T1000 (cell line): ENCODE measurements at regions not wholly inside any gene's neighbourhood (a gene's known extent, or its start where the extent isn't known, plus 50 kb on each side); places are given as distances from the start of the nearest gene placed in this dataset.
"Not testable (repeated sequence)": the region's sequence is repeated elsewhere in the genome, so short reads cannot be mapped to it uniquely, and the experiment has no call there.

Experiments used
- DNase-seq: peaks from one replicate; lab custom pipeline; 2025; ENCODE audit warnings: mixed read lengths; lab: John Stamatoyannopoulos, UW

DNA sequence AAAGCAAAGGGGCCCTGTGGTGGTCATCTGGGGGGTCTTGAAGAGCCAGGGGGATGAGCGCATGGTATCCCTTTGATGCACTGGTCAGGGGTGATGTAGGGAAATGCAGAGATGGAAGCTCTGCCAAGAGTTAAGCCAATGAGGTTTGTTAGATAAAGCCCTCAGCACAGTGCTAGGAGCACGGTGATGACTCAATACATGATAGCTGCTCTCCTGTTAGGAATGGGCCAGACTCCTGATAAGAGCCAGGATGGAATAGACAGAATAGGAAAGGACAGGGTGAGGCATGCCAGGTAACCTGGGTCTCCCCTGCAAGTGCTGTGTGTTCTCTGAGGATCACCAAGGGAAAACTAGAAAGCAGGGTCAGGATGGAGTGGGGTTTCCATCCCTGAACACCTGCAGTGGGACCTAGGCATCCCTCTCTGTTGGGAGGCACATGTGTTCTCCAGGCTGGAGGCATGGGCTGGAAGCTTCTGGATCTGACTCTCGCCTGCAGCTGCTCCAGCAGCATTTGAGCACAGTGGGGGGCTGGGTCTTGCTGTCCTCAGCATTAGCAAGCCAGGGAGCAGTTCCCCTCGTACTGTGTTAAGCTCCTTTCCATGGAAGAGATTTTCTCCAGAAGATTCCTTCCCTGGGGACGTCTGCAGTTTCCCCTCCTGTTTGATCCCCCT lies 71.8 kb upstream of the TIAM2 start:
- no peak for DNase-seq

GRCh38 chr6:154925130-154925529 lies 70.0 kb upstream of the TIAM2 start:
- no peak for DNase-seq

GRCh38 chr6:154926366-154926765 lies 68.7 kb upstream of the TIAM2 start:
- DNase-seq, result no peak

- peak; percentile 8 for DNase-seq
These were observed 66.7 kb upstream of the TIAM2 start for GRCh38 chr6:154928325-154928922.

GRCh38 chr6:154930451-154930851 lies 64.7 kb upstream of the TIAM2 start:
- no peak for DNase-seq

DNA sequence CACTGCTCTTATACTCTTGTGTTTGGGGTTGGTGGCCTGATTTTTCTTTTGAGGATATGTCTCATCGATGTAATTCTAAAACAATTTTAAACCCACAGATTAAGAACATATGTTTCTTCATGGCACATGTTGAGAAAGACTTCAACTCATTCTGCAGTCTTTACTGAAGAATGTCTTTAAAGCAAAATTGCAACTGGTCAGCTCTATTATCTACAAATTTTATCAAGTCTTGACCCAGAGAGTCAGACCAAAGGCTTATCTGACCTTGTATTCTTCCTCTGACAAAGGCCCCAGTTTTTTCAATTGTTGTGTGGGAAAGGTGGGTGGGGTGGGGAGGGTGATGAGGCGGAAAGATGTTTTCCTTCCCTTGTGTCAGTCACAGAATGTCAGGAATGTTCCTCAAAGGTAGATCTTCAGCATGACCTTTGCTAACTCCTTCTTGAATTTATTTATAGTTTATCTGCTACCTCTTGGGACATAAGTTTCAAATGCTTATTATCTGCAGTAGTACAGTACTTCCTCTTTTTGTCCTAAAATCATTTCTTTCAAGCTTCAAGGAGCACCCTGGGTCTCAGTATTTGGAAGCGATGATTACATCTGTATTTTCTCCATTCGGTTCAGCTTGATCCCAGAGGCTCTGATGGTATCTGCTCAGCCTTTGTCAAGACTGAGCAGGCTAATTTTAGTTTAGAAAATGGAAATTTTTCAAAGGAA lies 63.2 kb upstream of the TIAM2 start:
- DNase-seq, result no peak

GRCh38 chr6:154932515-154933027 lies 62.5 kb upstream of the TIAM2 start:
- DNase-seq, result peak; percentile 11

DNA sequence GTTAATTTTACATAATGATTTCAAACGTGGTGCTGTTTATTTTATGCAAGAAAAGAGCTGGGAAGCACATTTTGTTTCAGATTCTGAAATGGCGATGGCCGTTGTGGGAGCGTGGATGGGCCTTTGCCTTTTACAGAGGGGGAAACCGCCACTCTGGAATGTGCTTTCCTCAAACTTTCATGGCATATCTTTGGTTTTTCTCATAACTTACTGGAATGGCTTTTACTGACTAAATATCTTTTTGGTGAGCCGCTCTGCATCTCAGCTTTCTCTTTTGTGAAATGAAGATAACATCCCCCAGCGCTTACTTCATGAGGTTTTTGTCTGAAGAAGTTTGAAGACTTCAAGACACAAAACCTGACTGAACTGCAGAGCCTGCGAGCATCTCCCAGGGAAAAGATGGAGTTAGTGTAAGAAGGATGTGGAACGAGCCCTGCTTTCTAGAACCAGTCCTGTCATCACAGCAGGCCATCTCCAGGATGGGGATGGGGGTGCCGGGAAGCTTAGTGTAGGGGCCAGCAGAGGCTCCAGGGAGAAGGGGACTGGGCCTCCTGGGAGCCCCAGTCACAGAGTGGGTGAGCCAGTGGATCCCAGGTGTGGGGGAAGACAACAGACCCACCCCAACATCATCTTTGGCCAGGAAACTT lies 61.8 kb upstream of the TIAM2 start:
- no peak for DNase-seq

DNA sequence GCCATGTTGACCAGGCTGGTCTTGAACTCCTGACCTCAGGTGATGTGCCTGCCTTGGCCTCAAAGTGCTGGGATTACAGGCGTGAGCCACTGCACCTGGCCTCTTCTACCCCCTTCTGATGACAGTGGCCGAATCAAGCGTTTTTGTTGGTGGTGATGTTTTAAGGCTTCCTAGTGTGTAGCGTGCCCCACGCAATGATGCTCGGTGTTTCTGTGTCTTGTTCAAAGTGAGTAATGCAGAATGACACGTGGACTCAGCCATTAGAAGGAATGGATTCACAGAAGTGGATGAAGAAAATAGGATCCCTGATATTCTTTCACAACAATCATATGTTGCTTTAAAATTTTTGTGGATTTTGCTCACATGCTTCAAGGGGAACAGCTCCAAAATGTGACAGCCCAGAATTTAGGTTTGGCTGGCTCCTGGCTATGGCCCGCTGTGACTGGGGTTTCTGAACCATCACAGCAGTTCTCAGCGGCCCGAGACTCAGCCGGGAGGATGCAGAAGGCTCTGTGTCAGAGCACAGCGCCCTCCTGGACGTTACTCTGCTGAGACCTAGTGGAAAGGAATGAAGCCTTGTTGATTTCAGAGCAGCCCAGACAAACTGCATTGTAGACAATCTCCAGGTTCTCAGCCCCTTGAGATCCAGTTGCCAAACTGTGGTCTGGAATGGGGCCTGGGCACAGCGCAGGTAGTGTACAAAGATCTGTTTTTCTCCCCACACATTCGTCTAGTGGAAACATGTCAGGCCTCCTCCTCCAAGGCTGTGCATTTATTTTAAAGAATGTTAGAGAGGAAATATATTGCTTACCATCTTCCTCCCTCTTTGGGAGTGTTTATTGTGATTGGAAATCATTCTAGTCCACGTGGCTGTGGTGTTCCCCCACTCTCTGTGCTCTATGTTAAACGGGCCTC lies 57.6 kb upstream of the TIAM2 start:
- DNase-seq, result no peak

- no peak for DNase-seq
These were observed 56.9 kb upstream of the TIAM2 start for GRCh38 chr6:154938221-154938580.

GRCh38 chr6:154938727-154939285 lies 56.3 kb upstream of the TIAM2 start:
- not testable (repeated sequence) for DNase-seq

- DNase-seq, result no peak
These were observed 52.3 kb upstream of the TIAM2 start for GRCh38 chr6:154942770-154943169.

GRCh38 chr6:154945271-154945890 lies 49.7 kb upstream of the TIAM2 start:
- DNase-seq, result no peak
